K562 (cell line): ENCODE measurements at regions not wholly inside any gene's neighbourhood (a gene's known extent, or its start where the extent isn't known, plus 50 kb on each side); places are given as distances from the start of the nearest gene placed in this dataset.

ENCODE experiments used
- ATAC-seq: fragments of 200-7000 bp; cut with Tn5 transposase; 3 replicates; pipeline ENCODE4 v1.9.1; 2020; ENCODE audit warnings: moderate library complexity
- BruUV-seq: library from RNA; stranded (reverse); fragments of 400-500 nt; replicated peaks from 2 replicates; lab custom pipeline; 2021; lab: Mats Ljungman, UMichigan
- CTCF ChIA-PET: fragments of 300-600 bp; formaldehyde crosslinking; extraction: SDS; loops from one replicate; lab custom pipeline; 2021; ENCODE audit warnings: low intra/inter-chr PET ratio; lab: Yijun Ruan, JAX
- POLR2A ChIA-PET: fragments of 300-600, 350-650 bp; sonication (Branson Sonifier 250); formaldehyde crosslinking; extraction: SDS; loops from one replicate; lab custom pipeline; 2021; ENCODE audit warnings: antibody characterized with exemption, inconsistent platforms; lab: Yijun Ruan, JAX
- DNase-seq, 4 experiments: peaks; one replicate each; pipeline versions ENCODE4 v3.0.0 to v3.0.0-alpha.2; 2011 to 2018; ENCODE audit warnings: low spot score in 3 of 4, mixed read lengths in 3 of 4; ENCODE audit errors: extremely low read depth in 1 of 4
- FAIRE-seq: peaks from 2 replicates; lab custom pipeline; 2011; peaks lifted over from hg19 to GRCh38; lab: Jason Lieb, UNC
- H2AFZ ChIP-seq: 2 replicates; pipeline ENCODE4 v1.6.0; 2011; ENCODE audit warnings: low read depth, low read length, control low read depth, inconsistent platforms
- H3K27ac ChIP-seq: fragments of 200-600 bp; 3 replicates; pipeline ENCODE4 v1.8.0; 2011; ENCODE audit warnings: low read depth, mild to moderate bottlenecking, control low read depth, inconsistent platforms, low read length, moderate library complexity, mixed read lengths; ENCODE audit errors: extremely low read depth
- H3K27me3 ChIP-seq, 2 experiments: fragments of 300-600 bp in 1 of 2; 2 replicates in 1 of 2; 3 replicates in 1 of 2; pipeline versions ENCODE4 v1.6.0 to v1.8.0; 2011; ENCODE audit warnings: inconsistent platforms in 2 of 2, low read length in 2 of 2, mild to moderate bottlenecking in 1 of 2, mixed read lengths in 1 of 2, moderate library complexity in 1 of 2; ENCODE audit not compliant: control insufficient read depth in 2 of 2, insufficient read depth in 2 of 2
- H3K36me3 ChIP-seq: fragments of 300-600 bp; 3 replicates; pipeline ENCODE4 v1.8.0; 2011; ENCODE audit warnings: mild to moderate bottlenecking, low read length, inconsistent platforms; ENCODE audit not compliant: control insufficient read depth, insufficient read depth
- H3K4me1 ChIP-seq, 2 experiments: fragments of 200-600 bp in 1 of 2; replicated peaks in 1 of 2; 2 replicates in 1 of 2; 3 replicates in 1 of 2; pipeline versions ENCODE4 v1.5.1 to v1.8.0; 2011; ENCODE audit warnings: inconsistent platforms in 2 of 2, low read length in 2 of 2, mild to moderate bottlenecking in 1 of 2, mixed read lengths in 1 of 2, moderate library complexity in 1 of 2; ENCODE audit not compliant: control insufficient read depth in 2 of 2, insufficient read depth in 2 of 2
- H3K4me2 ChIP-seq: 2 replicates; pipeline ENCODE4 v1.6.1; 2011; ENCODE audit warnings: low read length, control low read depth, inconsistent platforms, mixed read lengths; ENCODE audit not compliant: insufficient read depth
- H3K4me3 ChIP-seq: fragments of 200-600 bp; sonication (generic), shearing (Covaris generic); 2 replicates; pipeline ENCODE4 v1.5.1; 2016; ENCODE audit warnings: control low read depth, inconsistent platforms
- H3K79me2 ChIP-seq: fragments of 200-600 bp; 3 replicates; pipeline ENCODE4 v1.8.0; 2011; ENCODE audit warnings: low read length, inconsistent platforms; ENCODE audit not compliant: control insufficient read depth, insufficient read depth
- H3K9ac ChIP-seq, 2 experiments: 2 replicates each; pipeline versions ENCODE4 v1.6.0 to v1.6.1; 2011; ENCODE audit warnings: low read depth in 2 of 2, low read length in 2 of 2, control low read depth in 1 of 2, inconsistent platforms in 1 of 2, mild to moderate bottlenecking in 1 of 2, mixed read lengths in 1 of 2; ENCODE audit not compliant: insufficient read depth in 1 of 2
- H3K9me1 ChIP-seq: one replicate; pipeline ENCODE4 v1.6.0; 2011; ENCODE audit warnings: inconsistent platforms, mild to moderate bottlenecking, low read length, moderate library complexity; ENCODE audit not compliant: control insufficient read depth, insufficient read depth
- H3K9me3 ChIP-seq: replicated peaks from 2 replicates; pipeline ENCODE4 v1.5.1; 2011; ENCODE audit warnings: low read depth, low read length, inconsistent platforms; ENCODE audit not compliant: control insufficient read depth, insufficient read depth
- H4K20me1 ChIP-seq: replicated peaks from 2 replicates; pipeline ENCODE4 v1.6.1; 2011; ENCODE audit warnings: low read length, inconsistent platforms, mixed read lengths; ENCODE audit not compliant: control insufficient read depth, insufficient read depth
- ASH1L ChIP-seq: fragments of 450-650 bp; IDR thresholded peaks from 2 replicates; pipeline ENCODE4 v1.6.1; 2018; ENCODE audit warnings: borderline replicate concordance, mild to moderate bottlenecking, low read depth; ENCODE audit not compliant: partially characterized antibody
- ATF1 ChIP-seq, 2 experiments: fragments of 450-650 bp in 1 of 2; IDR thresholded peaks; 2 replicates each; pipeline ENCODE4 v1.6.1; 2016; ENCODE audit warnings: missing compliant biosample characterization in 1 of 2, missing genetic modification characterization in 1 of 2
- EZH2 ChIP-seq: IDR thresholded peaks from 2 replicates; pipeline ENCODE4 v1.6.1; 2012; ENCODE audit warnings: low read depth, mild to moderate bottlenecking, inconsistent platforms, low read length, borderline replicate concordance
- FOXO4 ChIP-seq: fragments of 450-650 bp; formaldehyde crosslinking; IDR thresholded peaks from 2 replicates; pipeline ENCODE4 v1.4.0; 2020; ENCODE audit warnings: mild to moderate bottlenecking, moderate library complexity
- FOXP4 ChIP-seq: sonication (generic); formaldehyde crosslinking; IDR thresholded peaks from 2 replicates; pipeline ENCODE4 v1.8.0; 2022; ENCODE audit warnings: mild to moderate bottlenecking, missing genetic modification reagents, borderline replicate concordance
- HDAC6 ChIP-seq: IDR thresholded peaks from 2 replicates; pipeline ENCODE4 v1.6.1; 2012; ENCODE audit warnings: low read depth, mild to moderate bottlenecking, control low read depth, inconsistent platforms, low read length, moderate library complexity
- L3MBTL2 ChIP-seq: fragments of 450-650 bp; IDR thresholded peaks from 2 replicates; pipeline ENCODE4 v1.6.1; 2016; ENCODE audit warnings: mild to moderate bottlenecking, moderate library complexity
- NCOA1 ChIP-seq: fragments of 450-650 bp; IDR thresholded peaks from 2 replicates; pipeline ENCODE4 v1.6.1; 2016; ENCODE audit warnings: low read depth
- OTX1 ChIP-seq: fragments of 450-650 bp; formaldehyde crosslinking; IDR thresholded peaks from 2 replicates; pipeline ENCODE4 v1.4.0; 2022; ENCODE audit warnings: mild to moderate bottlenecking
- PHB2 ChIP-seq: fragments of 450-650 bp; IDR thresholded peaks from 2 replicates; pipeline ENCODE4 v1.6.1; 2017; ENCODE audit warnings: low read depth
- TFE3 ChIP-seq: fragments of 450-650 bp; formaldehyde crosslinking; IDR thresholded peaks from 2 replicates; pipeline ENCODE4 v1.4.0; 2020; ENCODE audit warnings: mild to moderate bottlenecking, mixed read lengths
- VEZF1 ChIP-seq: fragments of 200-800 bp; sonication (Bioruptor generic); IDR thresholded peaks from 2 replicates; pipeline ENCODE4 v1.6.1; 2017; ENCODE audit warnings: missing genetic modification characterization, missing compliant biosample characterization
- ZNF280B ChIP-seq: fragments of 250-450 bp; sonication (Bioruptor Pico); IDR thresholded peaks from 2 replicates; pipeline ENCODE4 v1.5.1; 2021; ENCODE audit warnings: mild to moderate bottlenecking
- ZNF764 ChIP-seq: fragments of 250-450 bp; sonication (Bioruptor Pico); IDR thresholded peaks from 2 replicates; pipeline ENCODE4 v1.4.0; 2020; ENCODE audit warnings: low read depth, mild to moderate bottlenecking, moderate library complexity
- WGBS: fragments of 100-300 bp; shearing (Covaris generic); methylation state at CpG from one replicate; pipeline ENCODE4 v1.1.6; 2016; ENCODE audit warnings: low coverage, mixed read lengths; ENCODE audit not compliant: insufficient coverage; ENCODE audit errors: missing lambda C conversion rate; 5-methylcytosine and 5-hydroxymethylcytosine counted together
- in situ Hi-C: fragments of 300-500 bp; cut with MboI; formaldehyde crosslinking; loops from 4 replicates; pipeline ENCODE4 v1.15.0; 2018; ENCODE audit warnings: inconsistent platforms, mixed read lengths
- intact Hi-C: fragments of 100-400 bp; cut with micrococcal nuclease; formaldehyde crosslinking; loops from 2 replicates; pipeline ENCODE4 v1.14.2; 2022

GRCh38 chr6:203661-204060 is 88.6 kb upstream of the DUSP22 start:
- in situ Hi-C loops = no loop called here
- Histone ChIP-seq H3K4me2 (no peak overlapping the region), H3K9ac (no peak overlapping the region), H3K9me3 (no peaks in the 10 kb centered on the region), H2AFZ (no peak overlapping the region), H3K4me3 (no peak overlapping the region), H4K20me1 (no peaks in the 10 kb centered on the region), H3K79me2 (no peaks in the 10 kb centered on the region), H3K9me1 (no peaks in the 10 kb centered on the region), H3K36me3 (no peaks in the 10 kb centered on the region)
- FAIRE-seq (no peak), DNase-seq (no peak), ATAC-seq (no peak)
- BruUV-seq = no TSS peak
- POLR2A ChIA-PET = interaction anchor here (0.6 to 1.2 kb wide), 3 partner anchors 17 to 169 kb away, joined by 3 read pairs; no protein-coding TSS in a partner anchor
- 1% methylated on average over 9 of the region's 9 CpGs for WGBS
- no peak for TF ChIP-seq NCOA1
- TF ChIP-seq FOXP4 (CRISPR knock-in tag) = no peak
- no peak for TF ChIP-seq ASH1L
- no peak for TF ChIP-seq PHB2
- TF ChIP-seq VEZF1 = no peak
- no peak for TF ChIP-seq OTX1 (CRISPR knock-in tag)
- no peak for TF ChIP-seq HDAC6
- TF ChIP-seq ZNF280B (CRISPR knock-in tag) = no peak
- TF ChIP-seq ATF1 (CRISPR knock-in tag; IDR thresholded peaks at IDR 0.05) = no peak
- TF ChIP-seq ATF1 (tag; IDR thresholded peaks at IDR 0.05) = no peak
- no peak for TF ChIP-seq TFE3 (CRISPR knock-in tag)
- TF ChIP-seq FOXO4 (CRISPR knock-in tag) = no peak
- no peak for TF ChIP-seq L3MBTL2
- TF ChIP-seq ZNF764 (CRISPR knock-in tag) = no peak
- TF ChIP-seq EZH2 = no peak
- TF ChIP-seq, all 486 proteins: peak for 0
- intact Hi-C loops = no loop called here
- Histone ChIP-seq H3K27me3 (peaks cover 33 to 54% of the 10 kb centered on the region in 2 experiments), H3K4me1 (no peaks in the 10 kb centered on the region), H3K27ac (no peak overlapping the region)
- CTCF ChIA-PET = no interaction called here
